HAP-1 (cell line): ENCODE measurements at regions not wholly inside any gene's neighbourhood (a gene's known extent, or its start where the extent isn't known, plus 50 kb on each side); places are given as distances from the start of the nearest gene placed in this dataset.

ENCODE experiments used
- DNase-seq, 2 experiments: peaks; one replicate each; pipeline ENCODE4 v3.0.0-alpha.2; 2016 to 2020; ENCODE audit warnings: low spot score in 2 of 2
- H3K27me3 ChIP-seq: fragments of 250-450 bp; sonication (Bioruptor Pico); 2 replicates; pipeline ENCODE4 v1.5.1; 2020; ENCODE audit warnings: low read depth, mild to moderate bottlenecking, moderate library complexity
- H3K36me3 ChIP-seq: fragments of 250-450 bp; sonication (Bioruptor Pico); replicated peaks from 2 replicates; pipeline ENCODE4 v1.5.1; 2020; ENCODE audit warnings: mild to moderate bottlenecking
- H3K4me1 ChIP-seq: fragments of 250-450 bp; sonication (Bioruptor Pico); 2 replicates; pipeline ENCODE4 v1.5.1; 2020; ENCODE audit warnings: mild to moderate bottlenecking
- H3K4me3 ChIP-seq: fragments of 250-450 bp; sonication (Bioruptor Pico); 2 replicates; pipeline ENCODE4 v1.5.1; 2020; ENCODE audit warnings: mild to moderate bottlenecking, moderate library complexity
- H3K9me3 ChIP-seq: fragments of 250-450 bp; sonication (Bioruptor Pico); 2 replicates; pipeline ENCODE4 v1.5.1; 2020; ENCODE audit warnings: mild to moderate bottlenecking, moderate library complexity
- in situ Hi-C: fragments of 300-500 bp; cut with MboI; formaldehyde crosslinking; loops from 3 replicates; pipeline ENCODE4 v1.14.3; 2020; ENCODE audit warnings: low sequenced_read_pairs, inconsistent platforms, mixed read lengths

GRCh38 chr11:110774138-110775014 is 62.1 kb upstream of the ARHGAP20 start:
- Histone ChIP-seq H3K27me3 (no peaks in the 10 kb centered on the region), H3K4me1 (no peaks in the 10 kb centered on the region), H3K36me3 (no peaks in the 10 kb centered on the region), H3K9me3 (no peaks in the 10 kb centered on the region), H3K4me3 (no peak overlapping the region)
- in situ Hi-C loops = no loop called here
- no peak for DNase-seq

GRCh38 chr11:110773442-110773841 is 61.2 kb upstream of the ARHGAP20 start:
- H3K4me3 ChIP-seq = no peak overlapping the region
- H3K4me1 ChIP-seq = no peaks in the 10 kb centered on the region
- H3K9me3 ChIP-seq = no peaks in the 10 kb centered on the region
- in situ Hi-C loops = no loop called here
- no peaks in the 10 kb centered on the region for H3K27me3 ChIP-seq
- DNase-seq = no peak
- H3K36me3 ChIP-seq = no peaks in the 10 kb centered on the region

GRCh38 chr11:110772863-110773262 is 60.6 kb upstream of the ARHGAP20 start:
- Histone ChIP-seq H3K4me3 (no peak overlapping the region), H3K9me3 (no peaks in the 10 kb centered on the region), H3K4me1 (no peaks in the 10 kb centered on the region), H3K27me3 (no peaks in the 10 kb centered on the region), H3K36me3 (no peaks in the 10 kb centered on the region)
- no peak for DNase-seq
- in situ Hi-C loops = no loop called here

- Histone ChIP-seq H3K4me1 (no peaks in the 10 kb centered on the region), H3K27me3 (no peaks in the 10 kb centered on the region), H3K4me3 (no peak overlapping the region), H3K9me3 (no peaks in the 10 kb centered on the region), H3K36me3 (no peaks in the 10 kb centered on the region)
- no peak for DNase-seq
- in situ Hi-C loops = no loop called here
These were observed 54.1 kb upstream of the ARHGAP20 start for GRCh38 chr11:110766316-110766715.

- in situ Hi-C loops = no loop called here
- Histone ChIP-seq H3K36me3 (no peaks in the 10 kb centered on the region), H3K4me1 (no peaks in the 10 kb centered on the region), H3K9me3 (no peaks in the 10 kb centered on the region), H3K27me3 (no peaks in the 10 kb centered on the region), H3K4me3 (no peak overlapping the region)
- no peak for DNase-seq
These were observed 52.2 kb upstream of the ARHGAP20 start for GRCh38 chr11:110764485-110764884.

GRCh38 chr11:110763249-110764011 is 51.2 kb upstream of the ARHGAP20 start:
- in situ Hi-C loops = no loop called here
- Histone ChIP-seq H3K4me3 (no peak overlapping the region), H3K27me3 (no peaks in the 10 kb centered on the region), H3K4me1 (no peaks in the 10 kb centered on the region), H3K9me3 (no peaks in the 10 kb centered on the region), H3K36me3 (no peaks in the 10 kb centered on the region)
- DNase-seq = no peak

- Histone ChIP-seq H3K36me3 (no peaks in the 10 kb centered on the region), H3K9me3 (no peaks in the 10 kb centered on the region), H3K27me3 (no peaks in the 10 kb centered on the region), H3K4me3 (no peak overlapping the region), H3K4me1 (no peaks in the 10 kb centered on the region)
- DNase-seq = no peak
- in situ Hi-C loops = no loop called here
These were observed 50.4 kb upstream of the ARHGAP20 start for GRCh38 chr11:110762590-110762989.
